ENCODE measurements at regions not wholly inside any gene's neighbourhood (a gene's known extent, or its start where the extent isn't known, plus 50 kb on each side); places are given as distances from the start of the nearest gene placed in this dataset.

- CTCF ChIA-PET: no interaction called here
- H3K4me1 Mint-ChIP-seq: peaks cover 2% of the 10 kb centered on the region
- peaks cover 28% of the 10 kb centered on the region for H3K27me3 Mint-ChIP-seq
- H3K9me3 Mint-ChIP-seq: no peaks in the 10 kb centered on the region
- no peaks in the 10 kb centered on the region for H3K36me3 Mint-ChIP-seq (ENCODE audit: low read depth)
- POLR2A ChIA-PET: no interaction called here
- DNase-seq: no peak
- H3K4me3 Mint-ChIP-seq: no peak overlapping the region
- no peak overlapping the region for H3K27ac Mint-ChIP-seq
Observed at GRCh38 chr13:24071016-24071415, 89.5 kb upstream of the SPATA13 start.

GRCh38 chr13:24071423-24072075, 89.0 kb upstream of the SPATA13 start:
- no peak for DNase-seq
- Mint-ChIP-seq H3K27me3 (peaks cover 28% of the 10 kb centered on the region), H3K9me3 (no peaks in the 10 kb centered on the region), H3K4me1 (peaks cover 4% of the 10 kb centered on the region), H3K36me3 (ENCODE audit: low read depth) (no peaks in the 10 kb centered on the region), H3K27ac (no peak overlapping the region), H3K4me3 (no peak overlapping the region)
- ChIA-PET CTCF (interaction anchor here (1.6 kb wide), 1 partner anchor 157 kb away, joined by 5 read pairs; no protein-coding TSS in a partner anchor), POLR2A (no interaction called here)

GRCh38 chr13:24073657-24074056, 86.9 kb upstream of the SPATA13 start:
- POLR2A ChIA-PET: no interaction called here
- H3K4me3 Mint-ChIP-seq: no peak overlapping the region
- no peak overlapping the region for H3K27ac Mint-ChIP-seq

GRCh38 chr13:24074678-24075077, 85.8 kb upstream of the SPATA13 start:
- H3K36me3 Mint-ChIP-seq (ENCODE audit: low read depth): no peaks in the 10 kb centered on the region
- H3K4me3 Mint-ChIP-seq: no peak overlapping the region
- ChIA-PET POLR2A (no interaction called here), CTCF (no interaction called here)
- no peaks in the 10 kb centered on the region for H3K9me3 Mint-ChIP-seq
- H3K27ac Mint-ChIP-seq: no peak overlapping the region
- no peak for DNase-seq
- peaks cover 10% of the 10 kb centered on the region for H3K27me3 Mint-ChIP-seq
- H3K4me1 Mint-ChIP-seq: peaks cover 4% of the 10 kb centered on the region

More at GRCh38 chr13:24073657-24074056, 86.9 kb upstream of the SPATA13 start:
- H3K9me3 Mint-ChIP-seq: no peaks in the 10 kb centered on the region
- CTCF ChIA-PET: no interaction called here
- no peak for DNase-seq
- H3K4me1 Mint-ChIP-seq: peaks cover 4% of the 10 kb centered on the region
- H3K36me3 Mint-ChIP-seq (ENCODE audit: low read depth): no peaks in the 10 kb centered on the region
- peaks cover 17% of the 10 kb centered on the region for H3K27me3 Mint-ChIP-seq

- Mint-ChIP-seq H3K9me3 (no peaks in the 10 kb centered on the region), H3K27me3 (peaks cover 9% of the 10 kb centered on the region)
- CTCF ChIA-PET: no interaction called here
Observed at GRCh38 chr13:24075137-24075975, 85.2 kb upstream of the SPATA13 start.

GRCh38 chr13:24076109-24076508, 84.4 kb upstream of the SPATA13 start:
- no peak overlapping the region for H3K27ac Mint-ChIP-seq
- DNase-seq: no peak
- POLR2A ChIA-PET: no interaction called here
- CTCF ChIA-PET: no interaction called here
- peaks cover 4% of the 10 kb centered on the region for H3K4me1 Mint-ChIP-seq
- no peaks in the 10 kb centered on the region for H3K9me3 Mint-ChIP-seq
- H3K36me3 Mint-ChIP-seq (ENCODE audit: low read depth): no peaks in the 10 kb centered on the region
- no peak overlapping the region for H3K4me3 Mint-ChIP-seq
- H3K27me3 Mint-ChIP-seq: peaks cover 4% of the 10 kb centered on the region

More at GRCh38 chr13:24075137-24075975, 85.2 kb upstream of the SPATA13 start:
- Mint-ChIP-seq H3K4me1 (peaks cover 4% of the 10 kb centered on the region), H3K4me3 (no peak overlapping the region), H3K27ac (no peak overlapping the region), H3K36me3 (ENCODE audit: low read depth) (no peaks in the 10 kb centered on the region)
- POLR2A ChIA-PET: no interaction called here
- no peak for DNase-seq

- H3K36me3 Mint-ChIP-seq (ENCODE audit: low read depth): no peaks in the 10 kb centered on the region
- ChIA-PET CTCF (no interaction called here), POLR2A (no interaction called here)
- DNase-seq: no peak
- peaks cover 4% of the 10 kb centered on the region for H3K27me3 Mint-ChIP-seq
- H3K4me1 Mint-ChIP-seq: peaks cover 4% of the 10 kb centered on the region
- no peak overlapping the region for H3K4me3 Mint-ChIP-seq
- no peak overlapping the region for H3K27ac Mint-ChIP-seq
- H3K9me3 Mint-ChIP-seq: no peaks in the 10 kb centered on the region
Observed at GRCh38 chr13:24076636-24077035, 83.9 kb upstream of the SPATA13 start.

- peaks cover 2% of the 10 kb centered on the region for H3K4me1 Mint-ChIP-seq
- no peak for DNase-seq
- H3K36me3 Mint-ChIP-seq (ENCODE audit: low read depth): no peaks in the 10 kb centered on the region
- H3K27ac Mint-ChIP-seq: no peak overlapping the region
- H3K4me3 Mint-ChIP-seq: no peak overlapping the region
- ChIA-PET CTCF (no interaction called here), POLR2A (no interaction called here)
- no peaks in the 10 kb centered on the region for H3K9me3 Mint-ChIP-seq
- H3K27me3 Mint-ChIP-seq: peaks cover 5% of the 10 kb centered on the region
Observed at GRCh38 chr13:24080134-24080533, 80.4 kb upstream of the SPATA13 start.

- peaks cover 15% of the 10 kb centered on the region for H3K27me3 Mint-ChIP-seq
- ChIA-PET POLR2A (no interaction called here), CTCF (no interaction called here)
- DNase-seq: no peak
- no peaks in the 10 kb centered on the region for H3K36me3 Mint-ChIP-seq (ENCODE audit: low read depth)
- H3K9me3 Mint-ChIP-seq: no peaks in the 10 kb centered on the region
- H3K27ac Mint-ChIP-seq: no peak overlapping the region
- peaks cover 2% of the 10 kb centered on the region for H3K4me1 Mint-ChIP-seq
- no peak overlapping the region for H3K4me3 Mint-ChIP-seq
Observed at GRCh38 chr13:24081387-24081786, 79.1 kb upstream of the SPATA13 start.

GRCh38 chr13:24083141-24083540, 77.4 kb upstream of the SPATA13 start:
- H3K4me3 Mint-ChIP-seq: no peak overlapping the region
- POLR2A ChIA-PET: no interaction called here
- no peak for DNase-seq

GRCh38 chr13:24083722-24084421, 76.6 kb upstream of the SPATA13 start:
- ChIA-PET POLR2A (no interaction called here), CTCF (no interaction called here)
- Mint-ChIP-seq H3K36me3 (ENCODE audit: low read depth) (no peaks in the 10 kb centered on the region), H3K4me3 (no peak overlapping the region), H3K27me3 (peaks cover 18% of the 10 kb centered on the region), H3K9me3 (no peaks in the 10 kb centered on the region), H3K27ac (no peak overlapping the region), H3K4me1 (no peaks in the 10 kb centered on the region)
- DNase-seq: no peak

More at GRCh38 chr13:24083141-24083540, 77.4 kb upstream of the SPATA13 start:
- Mint-ChIP-seq H3K27ac (no peak overlapping the region), H3K36me3 (ENCODE audit: low read depth) (no peaks in the 10 kb centered on the region), H3K27me3 (peaks cover 18% of the 10 kb centered on the region), H3K4me1 (no peaks in the 10 kb centered on the region), H3K9me3 (no peaks in the 10 kb centered on the region)
- CTCF ChIA-PET: no interaction called here

GRCh38 chr13:24085662-24086061, 74.9 kb upstream of the SPATA13 start:
- POLR2A ChIA-PET: no interaction called here
- DNase-seq: no peak
- Mint-ChIP-seq H3K27ac (no peak overlapping the region), H3K4me3 (no peak overlapping the region), H3K4me1 (no peaks in the 10 kb centered on the region), H3K27me3 (peaks cover 20% of the 10 kb centered on the region), H3K9me3 (no peaks in the 10 kb centered on the region), H3K36me3 (ENCODE audit: low read depth) (no peaks in the 10 kb centered on the region)
- CTCF ChIA-PET: no interaction called here

- H3K27me3 Mint-ChIP-seq: peaks cover 20% of the 10 kb centered on the region
- ChIA-PET CTCF (no interaction called here), POLR2A (no interaction called here)
- no peak overlapping the region for H3K27ac Mint-ChIP-seq
- no peak for DNase-seq
- no peaks in the 10 kb centered on the region for H3K9me3 Mint-ChIP-seq
- no peak overlapping the region for H3K4me3 Mint-ChIP-seq
- peaks cover 2% of the 10 kb centered on the region for H3K4me1 Mint-ChIP-seq
- H3K36me3 Mint-ChIP-seq (ENCODE audit: low read depth): no peaks in the 10 kb centered on the region
Observed at GRCh38 chr13:24086642-24087041, 73.9 kb upstream of the SPATA13 start.

All from activated CD4-positive, alpha-beta memory T cell treated with anti-CD3 and anti-CD28 coated beads, Interleukin-2, amount 10 ng/mL, durations not matched to agents 7 days and 5 days (primary cell).